ENCODE measurements at regions not wholly inside any gene's neighbourhood (a gene's known extent, or its start where the extent isn't known, plus 50 kb on each side); places are given as distances from the start of the nearest gene placed in this dataset.

- H3K4me1 ChIP-seq (ENCODE audit: control insufficient read depth, insufficient read depth, low read length) = peaks cover 9% of the 10 kb centered on the region
Observed at GRCh38 chr10:28872587-28873165, 195.4 kb downstream of the BAMBI start.

DNA sequence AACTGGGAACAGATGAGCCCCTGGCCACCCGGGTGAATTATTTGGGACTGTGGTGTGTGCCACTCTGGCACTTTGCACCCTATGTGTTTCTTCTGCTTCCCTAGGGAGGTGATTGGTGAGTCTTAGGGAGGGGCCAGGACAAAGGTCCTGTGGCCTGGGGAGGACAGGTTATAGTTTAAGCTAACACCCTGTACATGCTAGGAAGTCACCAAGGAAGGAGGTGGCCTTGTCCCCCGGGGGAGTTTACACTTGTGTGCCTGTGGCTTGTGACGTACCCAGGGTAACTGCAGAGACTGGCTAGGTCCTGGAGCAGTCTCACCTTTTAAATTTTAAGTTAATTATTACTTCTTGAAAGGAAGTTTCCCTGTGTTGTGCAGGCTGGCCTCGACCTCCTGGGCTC is 196.2 kb downstream of the BAMBI start:
- Histone ChIP-seq H3K36me3 (ENCODE audit: control insufficient read depth, insufficient read depth, low read length) (no peaks in the 10 kb centered on the region), H3K4me1 (ENCODE audit: control insufficient read depth, insufficient read depth, low read length) (peaks cover 9% of the 10 kb centered on the region), H3K4me3 (ENCODE audit: low read depth, low read length) (no peak overlapping the region), H3K9me3 (ENCODE audit: control insufficient read depth, insufficient read depth, low read length) (no peaks in the 10 kb centered on the region), H3K27ac (ENCODE audit: low read depth, low read length) (no peak overlapping the region), H3K27me3 (ENCODE audit: control insufficient read depth, insufficient read depth, low read length) (peaks cover 17% of the 10 kb centered on the region)
- DNase-seq (ENCODE audit: low read depth in 4 of 6, low spot score in 6 of 6) = no peak
- 77% methylated on average over 2 of the region's 4 CpGs for WGBS (ENCODE audit: insufficient coverage)

More at GRCh38 chr10:28872587-28873165, 195.4 kb downstream of the BAMBI start:
- Histone ChIP-seq H3K36me3 (ENCODE audit: control insufficient read depth, insufficient read depth, low read length) (no peaks in the 10 kb centered on the region), H3K27ac (ENCODE audit: low read depth, low read length) (no peak overlapping the region), H3K4me3 (ENCODE audit: low read depth, low read length) (no peak overlapping the region), H3K27me3 (ENCODE audit: control insufficient read depth, insufficient read depth, low read length) (peaks cover 12% of the 10 kb centered on the region), H3K9me3 (ENCODE audit: control insufficient read depth, insufficient read depth, low read length) (no peaks in the 10 kb centered on the region)
- 80% methylated on average over 1 of the region's 5 CpGs for WGBS (ENCODE audit: insufficient coverage)
- peak in 1 of 6 donors; percentile 7 for DNase-seq (ENCODE audit: low read depth in 4 of 6, low spot score in 6 of 6)

DNA sequence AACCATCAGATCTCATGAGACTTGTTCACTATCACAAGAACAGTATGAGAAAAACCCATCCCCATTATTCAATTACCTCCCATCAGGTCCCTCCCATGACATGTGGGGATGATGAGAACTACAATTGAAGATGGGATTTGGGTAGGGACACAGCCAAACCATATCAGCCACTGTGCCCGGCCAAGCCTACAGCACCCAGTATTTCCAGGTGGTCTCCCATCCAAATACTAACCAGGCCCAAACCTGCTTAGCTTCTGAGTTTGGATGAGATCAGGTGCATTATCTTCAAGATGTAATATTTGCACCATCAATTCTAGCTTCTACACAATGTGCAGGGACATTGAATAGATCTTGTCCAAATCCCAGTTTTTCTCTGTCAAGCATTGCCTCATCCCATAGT is 196.9 kb downstream of the BAMBI start:
- Histone ChIP-seq H3K4me1 (ENCODE audit: control insufficient read depth, insufficient read depth, low read length) (peaks cover 9% of the 10 kb centered on the region), H3K9me3 (ENCODE audit: control insufficient read depth, insufficient read depth, low read length) (no peaks in the 10 kb centered on the region), H3K27me3 (ENCODE audit: control insufficient read depth, insufficient read depth, low read length) (peaks cover 14% of the 10 kb centered on the region), H3K36me3 (ENCODE audit: control insufficient read depth, insufficient read depth, low read length) (no peaks in the 10 kb centered on the region), H3K4me3 (ENCODE audit: low read depth, low read length) (no peak overlapping the region), H3K27ac (ENCODE audit: low read depth, low read length) (no peak overlapping the region)
- DNase-seq (ENCODE audit: low read depth in 4 of 6, low spot score in 6 of 6) = no peak
- no CpG with 5 or more reads among the region's 1 CpG for WGBS (ENCODE audit: insufficient coverage)

GRCh38 chr10:28875549-28876081 is 198.3 kb downstream of the BAMBI start:
- peak; percentile 30 to 88 (median 58) for DNase-seq (ENCODE audit: low read depth in 4 of 6, low spot score in 6 of 6)
- Histone ChIP-seq H3K4me1 (ENCODE audit: control insufficient read depth, insufficient read depth, low read length) (peaks cover 9% of the 10 kb centered on the region), H3K27ac (ENCODE audit: low read depth, low read length) (no peak overlapping the region), H3K36me3 (ENCODE audit: control insufficient read depth, insufficient read depth, low read length) (no peaks in the 10 kb centered on the region), H3K9me3 (ENCODE audit: control insufficient read depth, insufficient read depth, low read length) (no peaks in the 10 kb centered on the region), H3K27me3 (ENCODE audit: control insufficient read depth, insufficient read depth, low read length) (peaks cover 14% of the 10 kb centered on the region), H3K4me3 (ENCODE audit: low read depth, low read length) (no peak overlapping the region)
- 15% methylated on average over 10 of the region's 14 CpGs for WGBS (ENCODE audit: insufficient coverage)

DNA sequence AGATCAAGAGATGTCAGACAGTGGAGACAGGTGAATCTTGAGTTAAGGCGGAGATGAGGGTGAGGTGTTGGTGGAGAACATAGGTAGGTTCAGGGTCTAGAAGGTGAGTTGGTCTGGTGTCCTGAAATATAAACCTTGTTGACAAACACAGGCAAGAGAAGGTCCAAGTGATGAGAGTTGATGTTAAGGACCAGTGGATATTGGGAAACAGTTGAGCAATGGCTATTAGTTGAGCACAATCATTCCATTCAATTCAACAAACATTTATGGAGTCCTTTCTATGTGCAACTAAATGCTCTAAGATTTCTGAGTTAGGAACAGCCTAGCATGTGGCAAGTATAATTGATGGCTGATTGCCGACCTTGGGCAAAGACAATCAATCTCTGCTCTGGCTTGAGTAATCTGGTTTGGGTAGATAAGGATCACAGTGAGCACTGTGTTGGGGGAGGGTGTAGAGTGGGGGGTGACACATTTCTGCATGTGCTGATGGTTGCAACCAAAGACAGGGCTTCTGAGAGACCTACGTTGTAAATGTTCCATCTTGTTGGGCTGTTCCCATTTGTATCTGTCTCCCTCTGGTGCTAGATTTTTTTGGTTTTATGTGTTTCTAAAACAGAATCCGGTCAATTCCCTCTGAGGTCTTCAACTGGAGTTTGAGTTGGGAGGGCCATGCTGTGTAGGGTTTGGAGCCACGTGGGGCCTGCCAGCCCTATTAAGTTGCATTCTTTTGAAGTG is 201.1 kb downstream of the BAMBI start:
- peaks cover 20% of the 10 kb centered on the region for H3K27me3 ChIP-seq (ENCODE audit: control insufficient read depth, insufficient read depth, low read length)
- peaks cover 9% of the 10 kb centered on the region for H3K4me1 ChIP-seq (ENCODE audit: control insufficient read depth, insufficient read depth, low read length)
- no peak overlapping the region for H3K4me3 ChIP-seq (ENCODE audit: low read depth, low read length)
- WGBS (ENCODE audit: insufficient coverage) = 89% methylated on average over 4 of the region's 5 CpGs
- no peaks in the 10 kb centered on the region for H3K9me3 ChIP-seq (ENCODE audit: control insufficient read depth, insufficient read depth, low read length)
- DNase-seq (ENCODE audit: low read depth in 4 of 6, low spot score in 6 of 6) = no peak
- no peak overlapping the region for H3K27ac ChIP-seq (ENCODE audit: low read depth, low read length)
- H3K36me3 ChIP-seq (ENCODE audit: control insufficient read depth, insufficient read depth, low read length) = no peaks in the 10 kb centered on the region

DNA sequence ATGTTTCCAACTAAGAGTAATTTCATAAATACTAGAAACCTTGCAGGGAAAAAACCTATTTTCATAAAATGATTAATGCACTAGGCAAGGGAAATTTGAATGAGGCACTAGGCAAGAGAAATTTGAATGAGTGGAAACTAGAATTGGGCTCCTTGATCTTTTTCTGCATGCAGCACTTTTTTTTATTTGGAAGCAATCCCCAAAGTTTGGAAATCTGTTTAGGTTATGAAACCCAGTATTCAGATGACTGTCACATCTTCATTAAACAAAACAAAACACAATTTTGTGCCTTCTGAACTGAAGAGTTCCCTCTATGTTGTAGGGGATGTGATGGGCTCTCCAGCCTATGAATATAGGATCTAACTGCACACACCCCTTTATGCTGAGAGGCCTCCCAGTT is 201.9 kb downstream of the BAMBI start:
- no peak overlapping the region for H3K27ac ChIP-seq (ENCODE audit: low read depth, low read length)
- no peaks in the 10 kb centered on the region for H3K9me3 ChIP-seq (ENCODE audit: control insufficient read depth, insufficient read depth, low read length)
- peaks cover 9% of the 10 kb centered on the region for H3K4me1 ChIP-seq (ENCODE audit: control insufficient read depth, insufficient read depth, low read length)
- peaks cover 15% of the 10 kb centered on the region for H3K27me3 ChIP-seq (ENCODE audit: control insufficient read depth, insufficient read depth, low read length)
- H3K36me3 ChIP-seq (ENCODE audit: control insufficient read depth, insufficient read depth, low read length) = no peaks in the 10 kb centered on the region
- DNase-seq (ENCODE audit: low read depth in 4 of 6, low spot score in 6 of 6) = no peak
- no peak overlapping the region for H3K4me3 ChIP-seq (ENCODE audit: low read depth, low read length)

DNA sequence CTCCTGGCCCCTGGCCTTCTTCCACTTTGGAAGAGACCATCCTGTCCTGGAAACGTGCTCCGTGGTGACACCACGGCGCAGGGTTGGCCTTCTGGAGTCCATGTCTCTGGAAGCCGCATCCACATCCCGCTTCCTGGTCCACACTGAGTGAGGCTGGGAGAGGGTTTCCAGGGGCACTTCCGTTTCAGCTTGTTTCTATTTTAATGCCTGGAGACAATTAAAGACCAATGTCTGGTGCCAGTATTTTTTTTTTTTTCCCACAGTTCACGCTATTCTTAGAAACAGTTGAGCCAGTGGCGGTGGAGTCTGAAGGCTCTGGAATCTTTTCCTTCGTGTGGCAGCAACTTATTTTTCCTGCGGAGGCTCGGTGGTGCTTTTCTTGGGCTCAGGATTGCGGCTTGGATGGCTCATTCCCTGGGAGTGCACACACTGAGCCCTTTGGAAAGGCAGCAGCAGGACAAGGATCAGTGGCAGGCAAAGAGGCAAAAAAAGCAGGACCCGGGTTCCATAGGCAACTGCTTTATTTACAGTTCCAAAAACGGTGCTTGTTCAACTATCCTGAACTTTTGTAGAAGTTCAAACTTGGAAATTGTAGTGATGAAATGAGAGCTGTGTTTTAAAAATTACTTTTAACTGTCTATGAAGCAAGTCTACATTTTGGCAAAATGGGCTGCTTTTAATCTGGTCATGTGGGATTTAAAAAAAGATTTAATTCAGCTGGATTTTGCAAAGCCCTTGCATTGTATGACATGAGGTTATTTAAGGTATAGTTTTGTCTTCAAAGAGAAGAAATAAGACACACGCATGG is 202.8 kb downstream of the BAMBI start:
- peaks cover 11% of the 10 kb centered on the region for H3K27me3 ChIP-seq (ENCODE audit: control insufficient read depth, insufficient read depth, low read length)
- no peaks in the 10 kb centered on the region for H3K9me3 ChIP-seq (ENCODE audit: control insufficient read depth, insufficient read depth, low read length)
- no peak overlapping the region for H3K4me3 ChIP-seq (ENCODE audit: low read depth, low read length)
- H3K27ac ChIP-seq (ENCODE audit: low read depth, low read length) = no peak overlapping the region
- peaks cover 6% of the 10 kb centered on the region for H3K4me1 ChIP-seq (ENCODE audit: control insufficient read depth, insufficient read depth, low read length)
- DNase-seq (ENCODE audit: low read depth in 4 of 6, low spot score in 6 of 6) = peak in 1 of 6 donors; percentile 10
- 78% methylated on average over 13 of the region's 16 CpGs for WGBS (ENCODE audit: insufficient coverage)
- H3K36me3 ChIP-seq (ENCODE audit: control insufficient read depth, insufficient read depth, low read length) = no peaks in the 10 kb centered on the region

GRCh38 chr10:28880683-28880950 is 203.3 kb downstream of the BAMBI start:
- H3K27ac ChIP-seq (ENCODE audit: low read depth, low read length) = no peak overlapping the region
- no peak overlapping the region for H3K4me3 ChIP-seq (ENCODE audit: low read depth, low read length)
- no peaks in the 10 kb centered on the region for H3K36me3 ChIP-seq (ENCODE audit: control insufficient read depth, insufficient read depth, low read length)
- no peaks in the 10 kb centered on the region for H3K9me3 ChIP-seq (ENCODE audit: control insufficient read depth, insufficient read depth, low read length)
- peaks cover 1% of the 10 kb centered on the region for H3K4me1 ChIP-seq (ENCODE audit: control insufficient read depth, insufficient read depth, low read length)
- H3K27me3 ChIP-seq (ENCODE audit: control insufficient read depth, insufficient read depth, low read length) = peaks cover 11% of the 10 kb centered on the region
- WGBS (ENCODE audit: insufficient coverage) = no CpG with 5 or more reads among the region's 3 CpGs
- no peak for DNase-seq (ENCODE audit: low read depth in 4 of 6, low spot score in 6 of 6)

DNA sequence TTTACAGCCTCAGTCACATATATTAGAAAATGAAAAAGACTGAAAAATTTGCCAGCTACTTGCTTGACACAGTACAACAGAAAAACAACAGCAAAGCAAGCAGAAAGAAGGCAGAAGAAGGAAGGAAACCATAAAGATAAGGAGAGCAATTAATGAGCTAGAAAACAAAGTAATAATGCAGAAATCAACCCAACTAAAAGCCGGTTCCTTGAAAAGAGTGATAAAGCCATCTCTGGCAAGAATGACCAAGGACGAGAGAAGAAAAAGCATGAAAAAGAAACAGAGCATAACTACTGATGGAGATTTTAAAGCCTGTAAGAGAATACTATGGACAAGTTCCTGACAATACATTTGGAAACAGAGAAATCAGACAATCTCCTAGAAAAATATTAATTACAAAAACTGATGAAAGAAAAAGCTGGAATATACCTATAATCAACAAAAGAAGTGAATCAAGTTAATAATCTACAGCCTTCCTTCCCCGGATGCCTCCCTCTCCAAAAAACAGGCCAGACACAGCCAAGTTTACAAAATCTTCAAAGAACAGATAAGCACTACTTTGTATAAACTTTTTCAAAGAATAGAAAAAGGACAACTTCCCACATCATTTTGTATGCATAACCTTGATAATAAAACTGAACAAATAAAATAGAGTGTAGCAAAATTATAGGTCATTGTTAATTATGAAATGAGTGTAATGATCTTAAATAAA is 204.0 kb downstream of the BAMBI start:
- 100% methylated on average over 1 of the region's 3 CpGs for WGBS (ENCODE audit: insufficient coverage)
- Histone ChIP-seq H3K27me3 (ENCODE audit: control insufficient read depth, insufficient read depth, low read length) (peaks cover 11% of the 10 kb centered on the region), H3K4me3 (ENCODE audit: low read depth, low read length) (no peak overlapping the region), H3K9me3 (ENCODE audit: control insufficient read depth, insufficient read depth, low read length) (no peaks in the 10 kb centered on the region), H3K36me3 (ENCODE audit: control insufficient read depth, insufficient read depth, low read length) (no peaks in the 10 kb centered on the region), H3K27ac (ENCODE audit: low read depth, low read length) (no peak overlapping the region), H3K4me1 (ENCODE audit: control insufficient read depth, insufficient read depth, low read length) (no peaks in the 10 kb centered on the region)
- DNase-seq (ENCODE audit: low read depth in 4 of 6, low spot score in 6 of 6) = no peak

Measured in spinal cord (tissue), 9 donors.